SU-DHL-6 (cell line): ENCODE measurements at regions not wholly inside any gene's neighbourhood (a gene's known extent, or its start where the extent isn't known, plus 50 kb on each side); places are given as distances from the start of the nearest gene placed in this dataset.

Source experiments
- H2AFZ ChIP-seq: fragments of 200-600 bp; sonication (generic); 2 replicates; pipeline ENCODE4 v1.6.1; 2014; ENCODE audit warnings: low read depth, mild to moderate bottlenecking, moderate library complexity, mixed read lengths, antibody characterized with exemption, low read length; ENCODE audit not compliant: severe bottlenecking
- H3F3A ChIP-seq: fragments of 200-600 bp; shearing (Covaris generic); 2 replicates; pipeline ENCODE4 v1.6.0; 2016; ENCODE audit warnings: antibody characterized with exemption, mild to moderate bottlenecking; ENCODE audit not compliant: insufficient read depth
- H3K27ac ChIP-seq: fragments of 200-600 bp; sonication (generic); 2 replicates; pipeline ENCODE4 v1.5.1; 2016; ENCODE audit warnings: low read depth, mild to moderate bottlenecking, low read length, moderate library complexity, mixed read lengths
- H3K27me3 ChIP-seq: fragments of 200-600 bp; sonication (generic), shearing (Covaris generic); 2 replicates; pipeline ENCODE4 v1.6.0; 2014; ENCODE audit warnings: mild to moderate bottlenecking, low read length
- H3K36me3 ChIP-seq: fragments of 200-600 bp; sonication (generic); 2 replicates; pipeline ENCODE4 v1.6.1; 2014; ENCODE audit warnings: mild to moderate bottlenecking, low read length, mixed read lengths
- H3K4me2 ChIP-seq: fragments of 300-600, 200-600 bp; shearing (Covaris generic), sonication (generic); 2 replicates; pipeline ENCODE4 v1.6.0; 2014; ENCODE audit warnings: low read length, low read depth, mild to moderate bottlenecking; ENCODE audit not compliant: poor library complexity, severe bottlenecking
- H3K4me3 ChIP-seq: fragments of 200-600 bp; sonication (generic); 2 replicates; pipeline ENCODE4 v1.5.1; 2014; ENCODE audit warnings: antibody characterized with exemption, low read length, mild to moderate bottlenecking, mixed read lengths; ENCODE audit not compliant: insufficient read depth, poor library complexity, severe bottlenecking
- H3K79me2 ChIP-seq: fragments of 200-600 bp; sonication (generic); 2 replicates; pipeline ENCODE4 v1.6.1; 2014; ENCODE audit warnings: mild to moderate bottlenecking, low read length, moderate library complexity; ENCODE audit not compliant: insufficient read depth
- H3K9ac ChIP-seq: fragments of 200-600 bp; sonication (generic); 2 replicates; pipeline ENCODE4 v1.7.0; 2014; ENCODE audit warnings: mild to moderate bottlenecking, low read length
- H3K9me2 ChIP-seq: fragments of 200-600 bp; sonication (generic); replicated peaks from 2 replicates; pipeline ENCODE4 v1.6.1; 2014; ENCODE audit warnings: low read length; ENCODE audit not compliant: insufficient read depth
- H3K9me3 ChIP-seq: fragments of 200-600 bp; sonication (generic); 2 replicates; pipeline ENCODE4 v1.6.1; 2014; ENCODE audit warnings: low read length, mixed read lengths; ENCODE audit not compliant: insufficient read depth
- H4K20me1 ChIP-seq: fragments of 200-600 bp; sonication (generic); 2 replicates; pipeline ENCODE4 v1.6.1; 2014; ENCODE audit warnings: low read depth, mild to moderate bottlenecking, antibody characterized with exemption, low read length, moderate library complexity, mixed read lengths
- EZH2phosphoT487 ChIP-seq: fragments of 200-600 bp; sonication (generic), shearing (Covaris generic); conservative IDR thresholded peaks from 2 replicates; pipeline ENCODE4 v1.6.1; 2018; ENCODE audit warnings: mild to moderate bottlenecking, antibody characterized with exemption, low read length, moderate library complexity, mixed read lengths
- TF ChIP-seq, protein P1 (sequence below): fragments of 200-600 bp; sonication (generic); IDR thresholded peaks from one replicate; pipeline ENCODE4 v1.5.1; 2017; ENCODE audit warnings: antibody characterized with exemption, mild to moderate bottlenecking, low read length, moderate library complexity; ENCODE audit not compliant: insufficient read depth, poor library complexity, severe bottlenecking

DNA sequence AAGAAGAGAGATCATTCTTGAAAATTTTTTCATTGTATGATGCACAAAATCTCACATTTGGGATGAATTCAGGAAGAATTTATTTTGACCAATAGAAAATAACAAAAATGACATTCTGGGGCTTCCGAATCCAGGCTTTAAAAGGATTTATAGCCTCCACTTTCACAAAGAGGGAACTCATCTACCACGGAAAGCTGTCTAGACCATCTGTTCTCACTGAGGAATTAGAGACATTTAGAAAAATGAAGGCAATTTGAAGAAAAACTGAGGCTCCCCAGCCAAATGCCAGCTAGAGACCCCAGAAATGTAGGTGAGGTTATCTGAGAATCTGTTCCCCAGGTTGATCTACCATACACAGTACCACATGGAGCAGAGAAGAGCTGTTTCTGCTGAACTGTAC lies 464.3 kb downstream of the TMA16 start:
- Histone ChIP-seq H3K4me3 (no peak overlapping the region), H3K9ac (no peak overlapping the region), H3K79me2 (no peaks in the 10 kb centered on the region), H3K9me2 (no peaks in the 10 kb centered on the region), H3K4me2 (no peak overlapping the region), H3K36me3 (no peaks in the 10 kb centered on the region), H3K9me3 (no peaks in the 10 kb centered on the region), H2AFZ (no peak overlapping the region), H3K27me3 (no peaks in the 10 kb centered on the region), H3F3A (no peaks in the 10 kb centered on the region), H3K27ac (no peak overlapping the region), H4K20me1 (no peaks in the 10 kb centered on the region)
- no peak for TF ChIP-seq EZH2phosphoT487
- TF ChIP-seq, protein P1, sequence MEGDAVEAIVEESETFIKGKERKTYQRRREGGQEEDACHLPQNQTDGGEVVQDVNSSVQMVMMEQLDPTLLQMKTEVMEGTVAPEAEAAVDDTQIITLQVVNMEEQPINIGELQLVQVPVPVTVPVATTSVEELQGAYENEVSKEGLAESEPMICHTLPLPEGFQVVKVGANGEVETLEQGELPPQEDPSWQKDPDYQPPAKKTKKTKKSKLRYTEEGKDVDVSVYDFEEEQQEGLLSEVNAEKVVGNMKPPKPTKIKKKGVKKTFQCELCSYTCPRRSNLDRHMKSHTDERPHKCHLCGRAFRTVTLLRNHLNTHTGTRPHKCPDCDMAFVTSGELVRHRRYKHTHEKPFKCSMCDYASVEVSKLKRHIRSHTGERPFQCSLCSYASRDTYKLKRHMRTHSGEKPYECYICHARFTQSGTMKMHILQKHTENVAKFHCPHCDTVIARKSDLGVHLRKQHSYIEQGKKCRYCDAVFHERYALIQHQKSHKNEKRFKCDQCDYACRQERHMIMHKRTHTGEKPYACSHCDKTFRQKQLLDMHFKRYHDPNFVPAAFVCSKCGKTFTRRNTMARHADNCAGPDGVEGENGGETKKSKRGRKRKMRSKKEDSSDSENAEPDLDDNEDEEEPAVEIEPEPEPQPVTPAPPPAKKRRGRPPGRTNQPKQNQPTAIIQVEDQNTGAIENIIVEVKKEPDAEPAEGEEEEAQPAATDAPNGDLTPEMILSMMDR, result no peak

DNA sequence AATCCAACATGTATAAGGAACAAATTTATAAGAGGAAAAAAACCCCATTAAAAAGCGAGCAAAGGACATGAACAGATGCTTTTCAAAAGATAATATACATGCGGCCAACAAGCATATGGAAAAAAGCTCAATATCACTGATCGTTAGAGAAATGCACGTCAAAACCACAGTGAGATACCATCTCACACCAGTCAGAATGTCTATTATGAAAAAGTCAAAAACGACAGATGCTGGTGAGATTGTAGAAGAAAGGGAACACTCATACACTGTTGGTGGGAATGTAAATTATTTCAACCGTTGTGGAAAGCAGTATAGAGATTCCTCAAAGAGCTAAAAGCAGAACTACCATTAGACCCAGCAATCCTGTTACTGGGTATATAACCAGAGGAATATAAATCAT lies 465.4 kb downstream of the TMA16 start:
- Histone ChIP-seq H4K20me1 (no peaks in the 10 kb centered on the region), H2AFZ (no peak overlapping the region), H3K9me3 (no peaks in the 10 kb centered on the region), H3K4me2 (no peak overlapping the region), H3F3A (no peaks in the 10 kb centered on the region), H3K9me2 (no peaks in the 10 kb centered on the region), H3K79me2 (no peaks in the 10 kb centered on the region), H3K27ac (no peak overlapping the region), H3K36me3 (no peaks in the 10 kb centered on the region), H3K4me3 (no peak overlapping the region), H3K27me3 (no peaks in the 10 kb centered on the region), H3K9ac (no peak overlapping the region)
- TF ChIP-seq, protein P1, result no peak
- no peak for TF ChIP-seq EZH2phosphoT487

DNA sequence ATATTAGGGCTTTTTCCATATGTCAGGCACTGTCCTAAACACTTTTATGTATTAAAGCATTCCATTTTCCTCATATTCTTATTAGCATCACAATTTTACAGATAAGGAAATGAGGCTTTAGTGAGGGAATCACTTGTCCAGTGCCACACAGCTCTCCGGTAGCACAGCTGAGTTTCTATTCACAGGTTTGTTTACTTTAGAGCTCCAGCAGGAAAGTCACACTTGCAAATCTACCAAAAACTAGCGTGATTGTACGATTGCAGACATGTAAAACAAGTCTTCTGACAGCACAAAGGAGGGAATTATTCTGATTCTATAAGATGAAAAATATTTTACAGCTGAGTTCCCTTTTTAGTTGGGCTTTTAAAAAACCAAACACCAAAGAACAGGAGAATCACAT lies 472.1 kb downstream of the TMA16 start:
- no peak overlapping the region for H3K4me2 ChIP-seq
- no peaks in the 10 kb centered on the region for H4K20me1 ChIP-seq
- no peak overlapping the region for H2AFZ ChIP-seq
- no peak overlapping the region for H3K4me3 ChIP-seq
- H3K9me3 ChIP-seq, result no peaks in the 10 kb centered on the region
- TF ChIP-seq, protein P1, result no peak
- H3K27ac ChIP-seq, result no peak overlapping the region
- H3K79me2 ChIP-seq, result no peaks in the 10 kb centered on the region
- H3F3A ChIP-seq, result no peaks in the 10 kb centered on the region
- no peaks in the 10 kb centered on the region for H3K9me2 ChIP-seq
- H3K9ac ChIP-seq, result no peak overlapping the region
- H3K36me3 ChIP-seq, result no peaks in the 10 kb centered on the region
- H3K27me3 ChIP-seq, result no peaks in the 10 kb centered on the region

DNA sequence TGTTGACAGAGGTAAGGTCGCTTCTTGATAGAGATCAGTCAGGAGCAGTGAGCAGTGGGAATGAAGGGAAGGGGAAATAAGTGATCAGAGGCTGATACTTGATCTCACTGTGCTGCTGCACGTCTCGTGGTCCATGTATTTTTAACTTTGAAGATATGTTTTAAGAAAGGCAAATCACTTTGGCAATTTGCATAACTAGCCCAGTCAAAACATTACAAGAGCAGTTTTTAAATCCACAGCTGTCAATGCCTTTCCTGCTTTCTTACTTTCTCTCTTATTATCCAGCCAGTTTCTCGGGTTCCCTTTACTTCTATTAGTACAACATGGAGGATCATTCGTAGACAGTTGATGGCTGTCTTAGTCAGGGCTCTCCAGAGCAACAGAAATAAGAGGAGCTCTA lies 472.8 kb downstream of the TMA16 start:
- Histone ChIP-seq H3K27ac (no peak overlapping the region), H2AFZ (no peak overlapping the region), H3K4me2 (no peak overlapping the region), H3K9ac (no peak overlapping the region), H3K4me3 (no peak overlapping the region), H3K79me2 (no peaks in the 10 kb centered on the region), H3K36me3 (no peaks in the 10 kb centered on the region), H4K20me1 (no peaks in the 10 kb centered on the region), H3K27me3 (no peaks in the 10 kb centered on the region), H3K9me2 (no peaks in the 10 kb centered on the region), H3K9me3 (no peaks in the 10 kb centered on the region), H3F3A (no peaks in the 10 kb centered on the region)
- TF ChIP-seq, protein P1, result no peak
- no peak for TF ChIP-seq EZH2phosphoT487
